HCT116 (cell line): ENCODE measurements at regions not wholly inside any gene's neighbourhood (a gene's known extent, or its start where the extent isn't known, plus 50 kb on each side); places are given as distances from the start of the nearest gene placed in this dataset.

ENCODE experiments used
- ATAC-seq: fragments of 200-7000 bp; cut with Tn5 transposase; 2 replicates; pipeline ENCODE4 v1.9.1; 2020; ENCODE audit warnings: mild to moderate bottlenecking, moderate library complexity
- BruUV-seq: library from RNA; stranded (reverse); fragments of 400-500 nt; replicated peaks from 2 replicates; lab custom pipeline; 2021; lab: Mats Ljungman, UMichigan
- CTCF ChIA-PET: fragments of 300-600 bp; sonication (Branson Sonifier 250); formaldehyde crosslinking; loops from one replicate; lab custom pipeline; 2021; ENCODE audit warnings: antibody characterized with exemption; lab: Charles Lee
- POLR2A ChIA-PET: fragments of 300-600, 350-600 bp; sonication (Branson Sonifier 250); formaldehyde crosslinking; loops from one replicate; lab custom pipeline; 2021; ENCODE audit warnings: antibody characterized with exemption; lab: Charles Lee
- RAD21 ChIA-PET, 2 experiments: fragments of 300-600 bp; sonication (Branson Sonifier 250); formaldehyde crosslinking; loops; one replicate each; lab custom pipeline; 2023; ENCODE audit warnings: low total read pairs in 2 of 2; ENCODE audit not compliant: uncharacterized antibody in 2 of 2, unreplicated experiment in 2 of 2, low non-redundant PET in 1 of 2; lab: Charles Lee
- DNase-seq: peaks from one replicate; pipeline ENCODE4 v3.0.0-alpha.2; 2010; ENCODE audit warnings: low read depth, low spot score
- H2AFZ ChIP-seq: fragments of 200-600 bp; shearing (Covaris generic), sonication (generic); 2 replicates; pipeline ENCODE4 v1.6.1; 2017; ENCODE audit warnings: low read depth, mixed run types, mixed read lengths, antibody characterized with exemption, low read length; ENCODE audit not compliant: poor library complexity, severe bottlenecking
- H3K27ac ChIP-seq: 2 replicates; pipeline ENCODE4 v1.5.1; 2012; ENCODE audit warnings: low read depth, low read length
- H3K27me3 ChIP-seq: fragments of 200-600 bp; sonication (generic); 2 replicates; pipeline ENCODE4 v1.6.1; 2016; ENCODE audit warnings: mixed run types, low read length, mixed read lengths; ENCODE audit not compliant: insufficient read depth
- H3K36me3 ChIP-seq, 2 experiments: fragments of 200-500 bp in 1 of 2; fragments of 200-600 bp in 1 of 2; sonication (Bioruptor generic) in 1 of 2; sonication (generic) in 1 of 2; 2 replicates each; pipeline versions ENCODE4 v1.5.1 to v1.6.1; 2014 to 2016; ENCODE audit warnings: low read length in 2 of 2, inconsistent platforms in 1 of 2, mixed read lengths in 1 of 2, mixed run types in 1 of 2; ENCODE audit not compliant: insufficient read depth in 2 of 2, control insufficient read depth in 1 of 2
- H3K4me1 ChIP-seq, 2 experiments: fragments of 200-600 bp in 1 of 2; sonication (generic) in 1 of 2; 2 replicates each; pipeline versions ENCODE4 v1.5.1 to v1.6.1; 2012 to 2017; ENCODE audit warnings: low read length in 2 of 2, inconsistent platforms in 1 of 2, mild to moderate bottlenecking in 1 of 2, mixed read lengths in 1 of 2, mixed run types in 1 of 2, moderate library complexity in 1 of 2; ENCODE audit not compliant: insufficient read depth in 2 of 2, control insufficient read depth in 1 of 2
- H3K4me2 ChIP-seq: fragments of 200-600 bp; sonication (generic); 2 replicates; pipeline ENCODE4 v1.6.1; 2017; ENCODE audit warnings: mixed run types, low read length, mixed read lengths
- H3K4me3 ChIP-seq, 2 experiments: fragments of 200-600 bp in 1 of 2; sonication (generic) in 1 of 2; replicated peaks in 1 of 2; 2 replicates each; pipeline ENCODE4 v1.5.1; 2011 to 2016; ENCODE audit warnings: low read length in 2 of 2, control low read depth in 1 of 2, low read depth in 1 of 2, mild to moderate bottlenecking in 1 of 2, mixed read lengths in 1 of 2, mixed run types in 1 of 2
- H3K79me2 ChIP-seq: fragments of 200-600 bp; sonication (generic); 2 replicates; pipeline ENCODE4 v1.6.1; 2017; ENCODE audit warnings: mild to moderate bottlenecking, mixed run types, low read length, moderate library complexity, mixed read lengths; ENCODE audit not compliant: insufficient read depth
- H3K9ac ChIP-seq: fragments of 200-600 bp; sonication (generic); 2 replicates; pipeline ENCODE4 v1.6.1; 2016; ENCODE audit warnings: low read length, mixed read lengths
- H3K9me2 ChIP-seq: fragments of 200-600 bp; sonication (generic), shearing (Covaris generic); 2 replicates; pipeline ENCODE4 v1.6.1; 2017; ENCODE audit warnings: mixed run types, mild to moderate bottlenecking, moderate library complexity; ENCODE audit not compliant: insufficient read depth
- H3K9me3 ChIP-seq, 2 experiments: fragments of 200-500 bp in 1 of 2; fragments of 200-600 bp in 1 of 2; sonication (Bioruptor generic) in 1 of 2; sonication (generic) in 1 of 2; 2 replicates each; pipeline ENCODE4 v1.6.1; 2014 to 2017; ENCODE audit warnings: low read length in 2 of 2, mixed read lengths in 2 of 2, inconsistent platforms in 1 of 2, low read depth in 1 of 2, mild to moderate bottlenecking in 1 of 2, mixed run types in 1 of 2, moderate library complexity in 1 of 2; ENCODE audit not compliant: control insufficient read depth in 1 of 2, insufficient read depth in 1 of 2
- H4K20me1 ChIP-seq: fragments of 200-600 bp; sonication (generic), shearing (Covaris generic); 2 replicates; pipeline ENCODE4 v1.6.1; 2017; ENCODE audit warnings: mixed run types, mild to moderate bottlenecking, moderate library complexity; ENCODE audit not compliant: insufficient read depth
- ATF3 ChIP-seq: IDR thresholded peaks from 2 replicates; pipeline ENCODE4 v1.6.1; 2012
- CBX3 ChIP-seq: IDR thresholded peaks from 2 replicates; pipeline ENCODE4 v1.6.1; 2012; ENCODE audit warnings: low read depth
- CEBPB ChIP-seq: IDR thresholded peaks from 2 replicates; pipeline ENCODE4 v1.6.1; 2012; ENCODE audit warnings: low read depth
- FOSL1 ChIP-seq: IDR thresholded peaks from 2 replicates; pipeline ENCODE4 v1.6.1; 2012; ENCODE audit warnings: low read depth
- JUND ChIP-seq: IDR thresholded peaks from 2 replicates; pipeline ENCODE4 v1.6.1; 2012
- POLR2A ChIP-seq: IDR thresholded peaks from 2 replicates; pipeline ENCODE4 v1.7.0; 2011; ENCODE audit warnings: borderline replicate concordance; ENCODE audit not compliant: insufficient read depth, insufficient read length; ENCODE audit errors: extremely low read depth
- POLR2AphosphoS5 ChIP-seq: IDR thresholded peaks from 2 replicates; pipeline ENCODE4 v1.6.1; 2011; ENCODE audit warnings: mild to moderate bottlenecking, low read depth, low read length, moderate library complexity
- RAD21 ChIP-seq: IDR thresholded peaks from 2 replicates; pipeline ENCODE4 v1.6.1; 2012; ENCODE audit warnings: low read depth, mild to moderate bottlenecking
- REST ChIP-seq: IDR thresholded peaks from 2 replicates; pipeline ENCODE4 v1.6.1; 2012; ENCODE audit warnings: low read depth
- SIN3A ChIP-seq: IDR thresholded peaks from 2 replicates; pipeline ENCODE4 v1.6.1; 2012; ENCODE audit warnings: low read depth
- YY1 ChIP-seq: IDR thresholded peaks from 2 replicates; pipeline ENCODE4 v1.6.1; 2011; ENCODE audit warnings: low read length, low read depth, moderate library complexity, mild to moderate bottlenecking; ENCODE audit not compliant: insufficient replicate concordance; ENCODE audit errors: extremely low read depth
- ZBTB33 ChIP-seq: IDR thresholded peaks from 2 replicates; pipeline ENCODE4 v1.6.1; 2011; ENCODE audit warnings: mild to moderate bottlenecking, low read length, moderate library complexity; ENCODE audit not compliant: insufficient replicate concordance; ENCODE audit errors: extremely low read depth
- ZNF274 ChIP-seq: fragments of 200-500 bp; sonication (Bioruptor generic); IDR thresholded peaks from 2 replicates; pipeline ENCODE4 v1.6.1; 2014; ENCODE audit warnings: mild to moderate bottlenecking, low read depth, low read length, inconsistent platforms
- intact Hi-C: fragments of 100-400 bp; cut with micrococcal nuclease; formaldehyde crosslinking; loops from 2 replicates; pipeline ENCODE4 v1.10.0; 2022

GRCh38 chr20:12020846-12021245, 103.2 kb downstream of the BTBD3 start:
- no peak overlapping the region for H3K9ac ChIP-seq
- H3K4me2 ChIP-seq: no peak overlapping the region
- no peak overlapping the region for H2AFZ ChIP-seq
- intact Hi-C loops: no loop called here
- H3K4me3 ChIP-seq: no peak overlapping the region
- POLR2A ChIA-PET: no interaction called here
- H3K36me3 ChIP-seq: no peaks in the 10 kb centered on the region
- H4K20me1 ChIP-seq: no peaks in the 10 kb centered on the region
- TF ChIP-seq JUND (no peak), SIN3A (no peak), ZBTB33 (no peak), POLR2AphosphoS5 (no peak), RAD21 (no peak)
- TF ChIP-seq, all 23 proteins: peak for 0
- no peaks in the 10 kb centered on the region for H3K4me1 ChIP-seq
- CTCF ChIA-PET: no interaction called here
- no TSS peak for BruUV-seq
- H3K9me3 ChIP-seq: no peaks in the 10 kb centered on the region; a peak in 1 of 4 replicates
- DNase-seq: no peak
- RAD21 ChIA-PET: no interaction called here
- no peak overlapping the region for H3K27ac ChIP-seq
- ATAC-seq: no peak
- no peaks in the 10 kb centered on the region for H3K79me2 ChIP-seq
- no peaks in the 10 kb centered on the region for H3K27me3 ChIP-seq
- no peaks in the 10 kb centered on the region for H3K9me2 ChIP-seq

- BruUV-seq: no TSS peak
These were observed 104.4 kb downstream of the BTBD3 start for GRCh38 chr20:12022126-12022525.

More at GRCh38 chr20:12022126-12022525, 104.4 kb downstream of the BTBD3 start:
- ATAC-seq: no peak
- H3K9me2 ChIP-seq: no peaks in the 10 kb centered on the region
- CTCF ChIA-PET: no interaction called here
- no peak overlapping the region for H3K4me3 ChIP-seq
- no peaks in the 10 kb centered on the region for H3K36me3 ChIP-seq
- H2AFZ ChIP-seq: no peak overlapping the region
- POLR2A ChIA-PET: no interaction called here
- no peaks in the 10 kb centered on the region for H3K27me3 ChIP-seq
- RAD21 ChIA-PET: no interaction called here
- no peak overlapping the region for H3K27ac ChIP-seq
- TF ChIP-seq CEBPB (no peak), FOSL1 (no peak), SIN3A (no peak), ZNF274 (no peak), REST (no peak), ZBTB33 (no peak), POLR2A (no peak), CBX3 (no peak), ATF3 (no peak), YY1 (no peak)
- H3K9ac ChIP-seq: no peak overlapping the region
- no peak overlapping the region for H3K4me2 ChIP-seq
- DNase-seq: no peak
- no peaks in the 10 kb centered on the region for H3K79me2 ChIP-seq
- no peaks in the 10 kb centered on the region for H3K4me1 ChIP-seq
- intact Hi-C loops: no loop called here
- H3K9me3 ChIP-seq: no peaks in the 10 kb centered on the region; a peak in 1 of 4 replicates
- no peaks in the 10 kb centered on the region for H4K20me1 ChIP-seq
